Upper lobe of right lung (tissue), 1 donor: ENCODE measurements at regions not wholly inside any gene's neighbourhood (a gene's known extent, or its start where the extent isn't known, plus 50 kb on each side); places are given as distances from the start of the nearest gene placed in this dataset.

Experiments
- ATAC-seq: fragments of 200-7000 bp; cut with Tn5 transposase; one replicate; pipeline ENCODE4 v1.9.1; 2020; ENCODE audit warnings: mild to moderate bottlenecking, moderate library complexity
- DNase-seq: peaks from one replicate; pipeline ENCODE4 v3.0.0-alpha.2; 2020
- H3K27ac ChIP-seq: fragments of 200-600 bp; one replicate; pipeline ENCODE4 v1.8.0; 2022
- H3K27me3 ChIP-seq: fragments of 200-600 bp; one replicate; pipeline ENCODE4 v1.8.0; 2022; ENCODE audit warnings: mild to moderate bottlenecking
- H3K36me3 ChIP-seq: fragments of 200-600 bp; one replicate; pipeline ENCODE4 v1.8.0; 2022
- H3K4me1 ChIP-seq: fragments of 200-600 bp; one replicate; pipeline ENCODE4 v1.8.0; 2022
- H3K4me3 ChIP-seq: fragments of 200-600 bp; one replicate; pipeline ENCODE4 v1.8.0; 2022; ENCODE audit warnings: mild to moderate bottlenecking
- H3K9me3 ChIP-seq: fragments of 200-600 bp; one replicate; pipeline ENCODE4 v1.8.0; 2022
- CTCF ChIP-seq: fragments of 200-600 bp; IDR thresholded peaks from one replicate; pipeline ENCODE4 v1.8.0; 2022; ENCODE audit warnings: antibody characterized with exemption
- intact Hi-C: fragments of 100-400 bp; cut with DNase I; formaldehyde crosslinking; loops from one replicate; pipeline ENCODE4 v1.11.0; 2022
- donor health status: DM: no; HTN: yes; CAD: no; lungs with severe emphysema.

- Histone ChIP-seq H3K36me3 (no peaks in the 10 kb centered on the region), H3K9me3 (no peaks in the 10 kb centered on the region), H3K27me3 (no peaks in the 10 kb centered on the region), H3K27ac (no peak overlapping the region), H3K4me3 (no peak overlapping the region), H3K4me1 (no peaks in the 10 kb centered on the region)
- no peak for TF ChIP-seq CTCF
- DNase-seq (no peak), ATAC-seq (no peak)
- intact Hi-C loops: no loop called here
Observed at GRCh38 chr21:21971384-21971783, 973.2 kb downstream of the NCAM2 start.

DNA sequence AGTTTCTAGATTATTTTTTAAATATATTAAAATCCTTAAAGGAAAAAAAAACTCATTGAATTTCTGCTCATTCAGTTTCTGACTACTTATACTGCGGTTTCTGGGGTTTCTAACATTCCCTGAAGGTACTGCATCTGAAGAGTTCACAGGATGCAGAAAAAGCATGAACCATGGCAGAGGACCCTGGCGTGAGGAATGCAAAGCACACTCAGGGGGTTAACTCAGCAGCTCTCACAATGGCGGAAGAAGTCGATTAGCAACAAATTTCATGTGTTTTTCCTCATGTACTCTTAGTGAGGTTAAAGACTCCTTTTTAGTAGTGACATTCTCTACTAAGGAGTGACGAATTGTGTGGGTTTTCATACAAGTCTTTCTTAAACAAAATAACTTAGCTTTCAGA, 975.6 kb downstream of the NCAM2 start:
- ATAC-seq (no peak), DNase-seq (no peak)
- Histone ChIP-seq H3K9me3 (no peaks in the 10 kb centered on the region), H3K4me3 (no peak overlapping the region), H3K27me3 (no peaks in the 10 kb centered on the region), H3K27ac (no peak overlapping the region), H3K36me3 (no peaks in the 10 kb centered on the region), H3K4me1 (no peaks in the 10 kb centered on the region)
- TF ChIP-seq CTCF: no peak
- intact Hi-C loops: no loop called here

DNA sequence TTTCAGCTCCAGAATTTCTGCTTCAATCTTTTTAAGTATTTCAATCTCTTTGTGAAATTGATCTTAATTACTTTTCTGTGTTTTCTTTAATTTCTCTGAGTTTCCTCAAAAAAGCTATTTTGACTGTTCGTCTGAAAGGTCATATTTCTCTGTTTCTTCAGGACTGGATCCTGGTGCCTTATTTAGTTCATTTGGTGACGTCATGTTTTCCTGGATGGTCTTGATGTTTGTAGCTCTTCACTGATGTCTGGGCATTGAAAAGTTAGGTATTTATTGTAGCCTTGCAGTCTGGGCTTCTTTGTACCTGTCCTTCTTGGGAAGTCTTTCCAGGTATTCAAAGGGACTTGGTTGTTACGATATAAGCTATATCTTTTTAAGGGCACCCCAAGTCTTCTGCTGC, 998.7 kb downstream of the NCAM2 start:
- DNase-seq (no peak), ATAC-seq (no peak)
- H3K9me3 ChIP-seq: no peaks in the 10 kb centered on the region
- no peak overlapping the region for H3K4me3 ChIP-seq
- no peak for TF ChIP-seq CTCF
- intact Hi-C loops: no loop called here
- H3K27ac ChIP-seq: no peak overlapping the region
- H3K27me3 ChIP-seq: no peaks in the 10 kb centered on the region
- H3K4me1 ChIP-seq: no peaks in the 10 kb centered on the region
- no peaks in the 10 kb centered on the region for H3K36me3 ChIP-seq

- H3K4me3 ChIP-seq: no peak overlapping the region
- DNase-seq (no peak), ATAC-seq (no peak)
- H3K27ac ChIP-seq: no peak overlapping the region
- intact Hi-C loops: no loop called here
- H3K4me1 ChIP-seq: no peaks in the 10 kb centered on the region
- no peak for TF ChIP-seq CTCF
- no peaks in the 10 kb centered on the region for H3K27me3 ChIP-seq
- no peaks in the 10 kb centered on the region for H3K9me3 ChIP-seq
- H3K36me3 ChIP-seq: no peaks in the 10 kb centered on the region
Observed at GRCh38 chr21:21997390-21998333, 999.5 kb downstream of the NCAM2 start.

- Histone ChIP-seq H3K27me3 (no peaks in the 10 kb centered on the region), H3K36me3 (no peaks in the 10 kb centered on the region), H3K27ac (no peak overlapping the region), H3K9me3 (peaks cover 4% of the 10 kb centered on the region), H3K4me3 (no peak overlapping the region), H3K4me1 (no peaks in the 10 kb centered on the region)
- TF ChIP-seq CTCF: no peak
- ATAC-seq: no peak
- DNase-seq: no peak
- intact Hi-C loops: no loop called here
Observed at GRCh38 chr21:22019766-22020165, 1021.6 kb downstream of the NCAM2 start.
